ENCODE measurements at regions not wholly inside any gene's neighbourhood (a gene's known extent, or its start where the extent isn't known, plus 50 kb on each side); places are given as distances from the start of the nearest gene placed in this dataset.
"Not testable (repeated sequence)": the region's sequence is repeated elsewhere in the genome, so short reads cannot be mapped to it uniquely, and the experiment has no call there.

GRCh38 chr12:46485853-46486252 is 113.3 kb upstream of the SLC38A2 start:
- DNase-seq (no peak), ATAC-seq (no peak)
- Mint-ChIP-seq H3K27me3 (no peaks in the 10 kb centered on the region), H3K27ac (no peak overlapping the region), H3K4me1 (no peaks in the 10 kb centered on the region), H3K4me3 (no peak overlapping the region), H3K36me3 (ENCODE audit: low read depth) (no peaks in the 10 kb centered on the region)
- H3K9me3 ChIP-seq (ENCODE audit: control insufficient read depth, low read length, poor library complexity, severe bottlenecking): no peaks in the 10 kb centered on the region

GRCh38 chr12:46484396-46485061 is 112.0 kb upstream of the SLC38A2 start:
- H3K9me3 ChIP-seq (ENCODE audit: control insufficient read depth, low read length, poor library complexity, severe bottlenecking): no peaks in the 10 kb centered on the region
- Mint-ChIP-seq H3K27me3 (no peaks in the 10 kb centered on the region), H3K4me3 (no peak overlapping the region), H3K27ac (no peak overlapping the region), H3K4me1 (no peaks in the 10 kb centered on the region), H3K36me3 (ENCODE audit: low read depth) (no peaks in the 10 kb centered on the region)
- DNase-seq (no peak), ATAC-seq (no peak)

- H3K27ac Mint-ChIP-seq: no peak overlapping the region
These were observed 111.2 kb upstream of the SLC38A2 start for GRCh38 chr12:46483572-46484395.

GRCh38 chr12:46480724-46481123 is 108.2 kb upstream of the SLC38A2 start:
- H3K4me1 Mint-ChIP-seq: peaks cover 5% of the 10 kb centered on the region
- no peak overlapping the region for H3K4me3 Mint-ChIP-seq
- H3K27ac Mint-ChIP-seq: no peak overlapping the region
- H3K9me3 ChIP-seq (ENCODE audit: control insufficient read depth, low read length, poor library complexity, severe bottlenecking): no peaks in the 10 kb centered on the region
- no peaks in the 10 kb centered on the region for H3K27me3 Mint-ChIP-seq
- no peak for ATAC-seq
- H3K36me3 Mint-ChIP-seq (ENCODE audit: low read depth): peaks cover 7% of the 10 kb centered on the region
- DNase-seq: no peak

More at GRCh38 chr12:46483572-46484395, 111.2 kb upstream of the SLC38A2 start:
- H3K4me1 Mint-ChIP-seq: no peaks in the 10 kb centered on the region
- ATAC-seq (no peak), DNase-seq (no peak)
- H3K36me3 Mint-ChIP-seq (ENCODE audit: low read depth): no peaks in the 10 kb centered on the region
- H3K4me3 Mint-ChIP-seq: no peak overlapping the region
- H3K9me3 ChIP-seq (ENCODE audit: control insufficient read depth, low read length, poor library complexity, severe bottlenecking): no peaks in the 10 kb centered on the region
- H3K27me3 Mint-ChIP-seq: no peaks in the 10 kb centered on the region

- no peaks in the 10 kb centered on the region for H3K9me3 ChIP-seq (ENCODE audit: control insufficient read depth, low read length, poor library complexity, severe bottlenecking)
- H3K4me1 Mint-ChIP-seq: peaks cover 5% of the 10 kb centered on the region
- DNase-seq: no peak
- H3K27me3 Mint-ChIP-seq: no peaks in the 10 kb centered on the region
- peaks cover 7% of the 10 kb centered on the region for H3K36me3 Mint-ChIP-seq (ENCODE audit: low read depth)
- no peak overlapping the region for H3K27ac Mint-ChIP-seq
- ATAC-seq: no peak
- H3K4me3 Mint-ChIP-seq: no peak overlapping the region
These were observed 107.7 kb upstream of the SLC38A2 start for GRCh38 chr12:46480316-46480715.

- DNase-seq (no peak), ATAC-seq (no peak)
- no peak overlapping the region for H3K27ac Mint-ChIP-seq
- H3K27me3 Mint-ChIP-seq: no peaks in the 10 kb centered on the region
- peaks cover 8% of the 10 kb centered on the region for H3K4me1 Mint-ChIP-seq
- H3K36me3 Mint-ChIP-seq (ENCODE audit: low read depth): peaks cover 7% of the 10 kb centered on the region
- no peak overlapping the region for H3K4me3 Mint-ChIP-seq
- no peaks in the 10 kb centered on the region for H3K9me3 ChIP-seq (ENCODE audit: control insufficient read depth, low read length, poor library complexity, severe bottlenecking)
These were observed 105.5 kb upstream of the SLC38A2 start for GRCh38 chr12:46478123-46478522.

GRCh38 chr12:46477541-46477940 is 105.0 kb upstream of the SLC38A2 start:
- Mint-ChIP-seq H3K27me3 (no peaks in the 10 kb centered on the region), H3K27ac (no peak overlapping the region), H3K36me3 (ENCODE audit: low read depth) (peaks cover 7% of the 10 kb centered on the region), H3K4me1 (peaks cover 8% of the 10 kb centered on the region), H3K4me3 (no peak overlapping the region)
- H3K9me3 ChIP-seq (ENCODE audit: control insufficient read depth, low read length, poor library complexity, severe bottlenecking): no peaks in the 10 kb centered on the region
- ATAC-seq (no peak), DNase-seq (no peak)

GRCh38 chr12:46475972-46476645 is 103.5 kb upstream of the SLC38A2 start:
- Mint-ChIP-seq H3K36me3 (ENCODE audit: low read depth) (peaks cover 7% of the 10 kb centered on the region), H3K27ac (no peak overlapping the region), H3K4me3 (no peak overlapping the region), H3K27me3 (no peaks in the 10 kb centered on the region), H3K4me1 (peaks cover 8% of the 10 kb centered on the region)
- ATAC-seq (no peak), DNase-seq (no peak)
- no peaks in the 10 kb centered on the region for H3K9me3 ChIP-seq (ENCODE audit: control insufficient read depth, low read length, poor library complexity, severe bottlenecking)

GRCh38 chr12:46474385-46474784 is 101.8 kb upstream of the SLC38A2 start:
- H3K27me3 Mint-ChIP-seq, H3K4me3 Mint-ChIP-seq: not testable (repeated sequence)
- peaks cover 17% of the 10 kb centered on the region for H3K4me1 Mint-ChIP-seq

GRCh38 chr12:46473634-46474329 is 101.2 kb upstream of the SLC38A2 start:
- H3K9me3 ChIP-seq (ENCODE audit: control insufficient read depth, low read length, poor library complexity, severe bottlenecking): no peaks in the 10 kb centered on the region
- ATAC-seq: no peak
- DNase-seq: no peak
- peaks cover 17% of the 10 kb centered on the region for H3K4me1 Mint-ChIP-seq
- no peaks in the 10 kb centered on the region for H3K27me3 Mint-ChIP-seq
- H3K27ac Mint-ChIP-seq: no peak overlapping the region
- peaks cover 7% of the 10 kb centered on the region for H3K36me3 Mint-ChIP-seq (ENCODE audit: low read depth)
- no peak overlapping the region for H3K4me3 Mint-ChIP-seq

More at GRCh38 chr12:46474385-46474784, 101.8 kb upstream of the SLC38A2 start:
- H3K27ac Mint-ChIP-seq; DNase-seq; H3K9me3 ChIP-seq (ENCODE audit: control insufficient read depth, low read length, poor library complexity, severe bottlenecking); H3K36me3 Mint-ChIP-seq (ENCODE audit: low read depth); ATAC-seq: not testable (repeated sequence)

- H3K27ac Mint-ChIP-seq: no peak overlapping the region
- H3K36me3 Mint-ChIP-seq (ENCODE audit: low read depth): peaks cover 7% of the 10 kb centered on the region
- DNase-seq: no peak
- no peaks in the 10 kb centered on the region for H3K9me3 ChIP-seq (ENCODE audit: control insufficient read depth, low read length, poor library complexity, severe bottlenecking)
- H3K4me3 Mint-ChIP-seq: no peak overlapping the region
- H3K27me3 Mint-ChIP-seq: no peaks in the 10 kb centered on the region
- H3K4me1 Mint-ChIP-seq: peaks cover 17% of the 10 kb centered on the region
- no peak for ATAC-seq
These were observed 100.5 kb upstream of the SLC38A2 start for GRCh38 chr12:46472893-46473633.

GRCh38 chr12:46472144-46472705 is 99.7 kb upstream of the SLC38A2 start:
- Mint-ChIP-seq H3K36me3 (ENCODE audit: low read depth) (no peaks in the 10 kb centered on the region), H3K27me3 (no peaks in the 10 kb centered on the region), H3K4me1 (peaks cover 12% of the 10 kb centered on the region), H3K27ac (no peak overlapping the region), H3K4me3 (no peak overlapping the region)
- DNase-seq: no peak
- no peak for ATAC-seq
- H3K9me3 ChIP-seq (ENCODE audit: control insufficient read depth, low read length, poor library complexity, severe bottlenecking): no peaks in the 10 kb centered on the region

All from T-helper 17 cell (primary cell).